CD4-positive, alpha-beta memory T cell (primary cell): ENCODE measurements at regions not wholly inside any gene's neighbourhood (a gene's known extent, or its start where the extent isn't known, plus 50 kb on each side); places are given as distances from the start of the nearest gene placed in this dataset.
"Not testable (repeated sequence)": the region's sequence is repeated elsewhere in the genome, so short reads cannot be mapped to it uniquely, and the experiment has no call there.

Source experiments
- CTCF ChIA-PET: fragments of 350-600 bp; sonication (Branson Sonifier 250); formaldehyde crosslinking; loops from one replicate; lab custom pipeline; 2021; ENCODE audit warnings: inconsistent platforms; ENCODE audit not compliant: partially characterized antibody; lab: Charles Lee
- POLR2A ChIA-PET: fragments of 350-600 bp; sonication (Branson Sonifier 250); formaldehyde crosslinking; loops from one replicate; lab custom pipeline; 2021; ENCODE audit not compliant: partially characterized antibody; lab: Charles Lee
- DNase-seq, 5 donors: peaks; one replicate each; pipeline versions ENCODE4 v3.0.0 to v3.0.0-alpha.2; 2020 to 2022; ENCODE audit warnings: mixed read lengths in 1 of 5
- H3K27ac ChIP-seq: one replicate; pipeline ENCODE4 v1.7.0; 2013; ENCODE audit warnings: low read depth, low read length
- H3K27me3 ChIP-seq: 2 replicates; pipeline ENCODE4 v1.7.0; 2013; ENCODE audit warnings: mild to moderate bottlenecking, low read length, moderate library complexity; ENCODE audit not compliant: insufficient read depth
- H3K36me3 ChIP-seq: 2 replicates; pipeline ENCODE4 v1.7.0; 2013; ENCODE audit warnings: mild to moderate bottlenecking, low read length, moderate library complexity; ENCODE audit not compliant: insufficient read depth
- H3K4me1 ChIP-seq: 2 replicates; pipeline ENCODE4 v1.7.0; 2013; ENCODE audit warnings: mild to moderate bottlenecking, low read length, moderate library complexity; ENCODE audit not compliant: insufficient read depth
- H3K4me3 ChIP-seq, 2 donors: one replicate each; pipeline ENCODE4 v1.7.0; 2013; ENCODE audit warnings: low read length in 2 of 2, mild to moderate bottlenecking in 1 of 2
- H3K9me3 ChIP-seq, 2 donors: one replicate each; pipeline ENCODE4 v1.7.0; 2013; ENCODE audit warnings: low read length in 2 of 2, control low read depth in 1 of 2; ENCODE audit not compliant: control insufficient read depth in 1 of 2
- H3K27ac Mint-ChIP-seq, 7 donors: one replicate each; pipeline ENCODE4 v1.8.0; 2020 to 2021; ENCODE audit warnings: mixed read lengths in 7 of 7, mild to moderate bottlenecking in 6 of 7, inconsistent platforms in 3 of 7, moderate library complexity in 3 of 7
- H3K27me3 Mint-ChIP-seq, 2 donors: one replicate each; pipeline ENCODE4 v1.8.0; 2020 to 2021; ENCODE audit warnings: mixed read lengths in 2 of 2
- H3K36me3 Mint-ChIP-seq, 2 donors: one replicate each; pipeline ENCODE4 v1.8.0; 2020 to 2021; ENCODE audit warnings: mixed read lengths in 2 of 2, inconsistent platforms in 1 of 2, mild to moderate bottlenecking in 1 of 2
- H3K4me1 Mint-ChIP-seq, 4 donors: one replicate each; pipeline ENCODE4 v1.8.0; 2020 to 2021; ENCODE audit warnings: mixed read lengths in 4 of 4, mild to moderate bottlenecking in 1 of 4
- H3K4me3 Mint-ChIP-seq, 8 donors: one replicate each; pipeline ENCODE4 v1.8.0; 2020 to 2021; ENCODE audit warnings: mixed read lengths in 8 of 8, mild to moderate bottlenecking in 7 of 8, moderate library complexity in 6 of 8, inconsistent platforms in 3 of 8
- H3K9me3 Mint-ChIP-seq, 8 donors: one replicate each; pipeline ENCODE4 v1.8.0; 2020 to 2021; ENCODE audit warnings: mixed read lengths in 8 of 8, mild to moderate bottlenecking in 5 of 8, inconsistent platforms in 3 of 8, moderate library complexity in 1 of 8
- intact Hi-C: fragments of 100-400 bp; cut with micrococcal nuclease; formaldehyde crosslinking; loops from one replicate; pipeline ENCODE4 v1.15.1; 2023

- no peaks in the 10 kb centered on the region for H3K27me3 Mint-ChIP-seq
- peaks cover 0 to 6% (median 1%) of the 10 kb centered on the region in 8 donors for H3K9me3 Mint-ChIP-seq
- no peaks in the 10 kb centered on the region for H3K36me3 Mint-ChIP-seq
- Histone ChIP-seq H3K27me3 (no peaks in the 10 kb centered on the region), H3K9me3 (no peaks in the 10 kb centered on the region), H3K4me3 (no peak overlapping the region), H3K4me1 (no peaks in the 10 kb centered on the region), H3K36me3 (no peaks in the 10 kb centered on the region), H3K27ac (no peak overlapping the region)
- H3K4me3 Mint-ChIP-seq: no peak overlapping the region
- no peak overlapping the region for H3K27ac Mint-ChIP-seq
- no peak for DNase-seq
- ChIA-PET CTCF (interaction anchor here (0.5 to 1.1 kb wide), 2 partner anchors 72 to 202 kb away, joined by 3 read pairs; no protein-coding TSS in a partner anchor), POLR2A (no interaction called here)
- intact Hi-C loops: no loop called here
- no peaks in the 10 kb centered on the region for H3K4me1 Mint-ChIP-seq
Observed at GRCh38 chr9:26789959-26790358, 102.6 kb downstream of the CAAP1 start.

- intact Hi-C loops: no loop called here
Observed at GRCh38 chr9:26786564-26786963, 106.0 kb downstream of the CAAP1 start.

GRCh38 chr9:26782899-26783298 is 109.7 kb downstream of the CAAP1 start:
- Mint-ChIP-seq H3K27me3 (peaks cover 0 to 3% of the 10 kb centered on the region in 2 donors), H3K4me1 (no peaks in the 10 kb centered on the region), H3K4me3 (no peak overlapping the region), H3K36me3 (no peaks in the 10 kb centered on the region), H3K9me3 (peaks cover 0 to 3% (median 0%) of the 10 kb centered on the region in 8 donors), H3K27ac (no peak overlapping the region)
- H3K4me3 ChIP-seq: no peak overlapping the region
- DNase-seq: no peak
- intact Hi-C loops: no loop called here
- POLR2A ChIA-PET: no interaction called here
- no peaks in the 10 kb centered on the region for H3K36me3 ChIP-seq
- no peaks in the 10 kb centered on the region for H3K9me3 ChIP-seq
- CTCF ChIA-PET: no interaction called here
- H3K27ac ChIP-seq: no peak overlapping the region
- no peaks in the 10 kb centered on the region for H3K27me3 ChIP-seq
- no peaks in the 10 kb centered on the region for H3K4me1 ChIP-seq

More at GRCh38 chr9:26786564-26786963, 106.0 kb downstream of the CAAP1 start:
- Mint-ChIP-seq H3K36me3 (no peaks in the 10 kb centered on the region), H3K9me3 (no peaks in the 10 kb centered on the region), H3K27me3 (no peaks in the 10 kb centered on the region), H3K27ac (no peak overlapping the region), H3K4me1 (no peaks in the 10 kb centered on the region), H3K4me3 (no peak overlapping the region)
- ChIA-PET POLR2A (no interaction called here), CTCF (no interaction called here)
- Histone ChIP-seq H3K27me3 (no peaks in the 10 kb centered on the region), H3K4me1 (no peaks in the 10 kb centered on the region), H3K4me3 (no peak overlapping the region), H3K9me3 (no peaks in the 10 kb centered on the region), H3K36me3 (no peaks in the 10 kb centered on the region), H3K27ac (no peak overlapping the region)
- DNase-seq: no peak

GRCh38 chr9:26781906-26782305 is 110.7 kb downstream of the CAAP1 start:
- intact Hi-C loops: no loop called here
- Histone ChIP-seq H3K9me3 (no peaks in the 10 kb centered on the region), H3K27me3 (no peaks in the 10 kb centered on the region), H3K4me3 (no peak overlapping the region), H3K4me1 (no peaks in the 10 kb centered on the region), H3K27ac (no peak overlapping the region), H3K36me3 (no peaks in the 10 kb centered on the region)
- DNase-seq: no peak
- Mint-ChIP-seq H3K36me3 (no peaks in the 10 kb centered on the region), H3K27me3 (peaks cover 0 to 3% of the 10 kb centered on the region in 2 donors), H3K27ac (no peak overlapping the region), H3K4me3 (no peak overlapping the region), H3K4me1 (no peaks in the 10 kb centered on the region), H3K9me3 (peaks cover 0 to 3% (median 0%) of the 10 kb centered on the region in 8 donors)
- ChIA-PET POLR2A (no interaction called here), CTCF (no interaction called here)

- DNase-seq, H3K4me3 ChIP-seq, H3K27ac Mint-ChIP-seq, H3K9me3 Mint-ChIP-seq, H3K4me1 ChIP-seq, intact Hi-C loops, H3K36me3 Mint-ChIP-seq, CTCF ChIA-PET, H3K27me3 Mint-ChIP-seq, H3K9me3 ChIP-seq, POLR2A ChIA-PET, H3K27ac ChIP-seq, H3K36me3 ChIP-seq, H3K4me3 Mint-ChIP-seq, H3K27me3 ChIP-seq, H3K4me1 Mint-ChIP-seq: not testable (repeated sequence)
Observed at GRCh38 chr9:26780307-26780706, 112.3 kb downstream of the CAAP1 start.

GRCh38 chr9:26779062-26779461 is 113.5 kb downstream of the CAAP1 start:
- intact Hi-C loops: no loop called here
- ChIA-PET POLR2A (no interaction called here), CTCF (no interaction called here)
- no peak overlapping the region for H3K27ac Mint-ChIP-seq
- H3K4me3 ChIP-seq: no peak overlapping the region
- no peak for DNase-seq
- peaks cover 0 to 3% (median 0%) of the 10 kb centered on the region in 8 donors for H3K9me3 Mint-ChIP-seq
- H3K4me1 Mint-ChIP-seq: no peaks in the 10 kb centered on the region
- H3K27me3 Mint-ChIP-seq: peaks cover 0 to 3% of the 10 kb centered on the region in 2 donors
- no peaks in the 10 kb centered on the region for H3K4me1 ChIP-seq
- H3K9me3 ChIP-seq: no peaks in the 10 kb centered on the region
- no peaks in the 10 kb centered on the region for H3K36me3 ChIP-seq
- H3K27me3 ChIP-seq: no peaks in the 10 kb centered on the region
- H3K36me3 Mint-ChIP-seq: no peaks in the 10 kb centered on the region
- H3K4me3 Mint-ChIP-seq: no peak overlapping the region
- H3K27ac ChIP-seq: no peak overlapping the region

- Mint-ChIP-seq H3K9me3 (peaks cover 0 to 2% (median 0%) of the 10 kb centered on the region in 8 donors), H3K27me3 (peaks cover 0 to 1% of the 10 kb centered on the region in 2 donors), H3K27ac (no peak overlapping the region), H3K36me3 (no peaks in the 10 kb centered on the region), H3K4me1 (no peaks in the 10 kb centered on the region), H3K4me3 (no peak overlapping the region)
- DNase-seq: no peak
- Histone ChIP-seq H3K27me3 (no peaks in the 10 kb centered on the region), H3K9me3 (no peaks in the 10 kb centered on the region), H3K4me3 (no peak overlapping the region), H3K4me1 (no peaks in the 10 kb centered on the region), H3K36me3 (no peaks in the 10 kb centered on the region), H3K27ac (no peak overlapping the region)
- intact Hi-C loops: no loop called here
- POLR2A ChIA-PET: no interaction called here
- CTCF ChIA-PET: no interaction called here
Observed at GRCh38 chr9:26775391-26775790, 117.2 kb downstream of the CAAP1 start.

GRCh38 chr9:26773056-26773455 is 119.5 kb downstream of the CAAP1 start:
- ChIA-PET CTCF (no interaction called here), POLR2A (no interaction called here)
- Mint-ChIP-seq H3K4me1 (no peaks in the 10 kb centered on the region), H3K9me3 (no peaks in the 10 kb centered on the region), H3K36me3 (no peaks in the 10 kb centered on the region), H3K4me3 (no peak overlapping the region), H3K27me3 (peaks cover 0 to 3% of the 10 kb centered on the region in 2 donors), H3K27ac (no peak overlapping the region)
- Histone ChIP-seq H3K4me1 (no peaks in the 10 kb centered on the region), H3K27me3 (no peaks in the 10 kb centered on the region), H3K36me3 (no peaks in the 10 kb centered on the region), H3K4me3 (no peak overlapping the region), H3K27ac (no peak overlapping the region), H3K9me3 (no peaks in the 10 kb centered on the region)
- intact Hi-C loops: no loop called here
- DNase-seq: no peak
